SK-N-MC (cell line): ENCODE measurements at regions not wholly inside any gene's neighbourhood (a gene's known extent, or its start where the extent isn't known, plus 50 kb on each side); places are given as distances from the start of the nearest gene placed in this dataset.

Source experiments
- EZH2 ChIP-seq: fragments of 200-600 bp; sonication (generic); IDR thresholded peaks from one replicate; pipeline ENCODE4 v1.6.1; 2017; ENCODE audit warnings: antibody characterized with exemption
- POLR2AphosphoS5 ChIP-seq: IDR thresholded peaks from 2 replicates; pipeline ENCODE4 v1.6.1; 2012; ENCODE audit warnings: mild to moderate bottlenecking, low read depth, low read length, borderline replicate concordance

- TF ChIP-seq EZH2 (no peak), POLR2AphosphoS5 (no peak)
Measured at GRCh38 chr10:118491055-118491454, 104.4 kb downstream of the PRLHR start.
